OCI-LY7 (cell line): ENCODE measurements at regions not wholly inside any gene's neighbourhood (a gene's known extent, or its start where the extent isn't known, plus 50 kb on each side); places are given as distances from the start of the nearest gene placed in this dataset.

ENCODE experiments used
- BruUV-seq: library from RNA; stranded (reverse); fragments of 400-500 nt; replicated peaks from 2 replicates; lab custom pipeline; 2021; lab: Mats Ljungman, UMichigan
- CTCF ChIA-PET: fragments of 300-600 bp; sonication (Branson Sonifier 250); formaldehyde crosslinking; loops from one replicate; lab custom pipeline; 2022; ENCODE audit warnings: antibody characterized with exemption; ENCODE audit not compliant: unreplicated experiment; lab: Charles Lee
- POLR2A ChIA-PET: fragments of 300-600 bp; sonication (Branson Sonifier 250); formaldehyde crosslinking; loops from one replicate; lab custom pipeline; 2022; ENCODE audit warnings: antibody characterized with exemption; lab: Charles Lee
- DNase-seq: peaks from one replicate; pipeline ENCODE4 v3.0.0-alpha.2; 2015; ENCODE audit warnings: low spot score
- H2AFZ ChIP-seq: fragments of 200-600 bp; sonication (generic), shearing (Covaris generic); 2 replicates; pipeline ENCODE4 v1.6.1; 2014; ENCODE audit warnings: mild to moderate bottlenecking, antibody characterized with exemption, low read length, moderate library complexity
- H3K27ac ChIP-seq: fragments of 200-600 bp; sonication (generic); 2 replicates; pipeline ENCODE4 v1.5.1; 2014; ENCODE audit warnings: mixed run types, low read depth, mild to moderate bottlenecking, moderate library complexity, low read length, inconsistent platforms; ENCODE audit not compliant: poor library complexity, severe bottlenecking
- H3K36me3 ChIP-seq: fragments of 200-600 bp; sonication (generic); 2 replicates; pipeline ENCODE4 v1.6.1; 2014; ENCODE audit warnings: mild to moderate bottlenecking, antibody characterized with exemption, low read length, moderate library complexity, mixed read lengths; ENCODE audit not compliant: insufficient read depth
- H3K4me1 ChIP-seq: fragments of 200-600 bp; sonication (generic); 2 replicates; pipeline ENCODE4 v1.5.1; 2014; ENCODE audit warnings: mild to moderate bottlenecking, low read length; ENCODE audit not compliant: insufficient read depth, poor library complexity, severe bottlenecking
- H3K4me2 ChIP-seq: fragments of 200-600 bp; sonication (generic); 2 replicates; pipeline ENCODE4 v1.6.1; 2014; ENCODE audit warnings: mild to moderate bottlenecking, low read length
- H3K4me3 ChIP-seq: fragments of 200-600 bp; sonication (generic); 2 replicates; pipeline ENCODE4 v1.5.1; 2014; ENCODE audit warnings: mild to moderate bottlenecking, low read depth, low read length; ENCODE audit not compliant: poor library complexity, severe bottlenecking
- H3K79me2 ChIP-seq: fragments of 200-600 bp; sonication (generic); 2 replicates; pipeline ENCODE4 v1.6.1; 2016; ENCODE audit warnings: low read depth, mild to moderate bottlenecking, low read length, moderate library complexity, mixed read lengths; ENCODE audit not compliant: insufficient read depth
- H3K9me2 ChIP-seq: fragments of 200-600 bp; sonication (generic); 2 replicates; pipeline ENCODE4 v1.6.1; 2016; ENCODE audit warnings: mild to moderate bottlenecking, low read length, mixed read lengths; ENCODE audit not compliant: insufficient read depth
- H3K9me3 ChIP-seq: fragments of 200-600 bp; sonication (generic); 2 replicates; pipeline ENCODE4 v1.6.1; 2014; ENCODE audit warnings: mild to moderate bottlenecking, mixed run types, low read length, mixed read lengths
- H4K20me1 ChIP-seq: fragments of 200-600 bp; sonication (generic); 2 replicates; pipeline ENCODE4 v1.6.1; 2014; ENCODE audit warnings: mild to moderate bottlenecking, antibody characterized with exemption, low read length, moderate library complexity, mixed read lengths; ENCODE audit not compliant: insufficient read depth
- EZH2phosphoT487 ChIP-seq: fragments of 200-600 bp; sonication (generic); IDR thresholded peaks from 2 replicates; pipeline ENCODE4 v1.6.1; 2018; ENCODE audit warnings: low read depth, borderline replicate concordance, mild to moderate bottlenecking, mixed run types, antibody characterized with exemption, low read length, moderate library complexity, mixed read lengths
- intact Hi-C: fragments of 100-400 bp; cut with micrococcal nuclease; formaldehyde crosslinking; loops from one replicate; pipeline ENCODE4 v1.10.0; 2022; ENCODE audit not compliant: unreplicated experiment
- TF ChIP-seq, protein P1 (sequence below): fragments of 200-600 bp; sonication (generic); conservative IDR thresholded peaks from 2 replicates; pipeline ENCODE4 v1.5.1; 2014; ENCODE audit warnings: mild to moderate bottlenecking, antibody characterized with exemption, low read length, moderate library complexity, mixed read lengths

DNA sequence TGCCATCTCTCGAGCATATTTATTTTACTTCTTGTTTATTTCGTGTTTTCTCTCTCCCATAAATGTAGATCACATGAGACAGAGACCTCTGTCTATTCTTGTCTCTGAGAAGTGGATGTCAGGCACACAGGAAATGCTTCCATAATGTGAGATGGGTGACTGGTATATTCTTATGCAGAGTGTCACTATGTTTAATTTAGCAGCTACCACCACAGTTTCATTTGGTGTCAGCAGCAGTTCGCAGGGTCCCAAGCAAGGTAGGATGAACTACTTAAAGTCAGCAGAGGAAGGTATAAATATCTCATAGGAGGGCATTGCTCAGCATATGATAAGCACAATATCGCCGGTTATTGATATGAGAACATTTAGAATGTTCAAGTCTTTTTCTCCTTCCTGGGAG lies 180.9 kb upstream of the CNTN1 start:
- no peak overlapping the region for H2AFZ ChIP-seq
- POLR2A ChIA-PET: no interaction called here
- no peak overlapping the region for H3K27ac ChIP-seq
- intact Hi-C loops: no loop called here
- BruUV-seq: no TSS peak
- H3K9me3 ChIP-seq: no peaks in the 10 kb centered on the region
- H3K36me3 ChIP-seq: no peaks in the 10 kb centered on the region
- H3K9me2 ChIP-seq: no peaks in the 10 kb centered on the region
- no peak for DNase-seq
- no peaks in the 10 kb centered on the region for H3K4me1 ChIP-seq
- H3K79me2 ChIP-seq: no peaks in the 10 kb centered on the region
- H4K20me1 ChIP-seq: no peaks in the 10 kb centered on the region
- H3K4me3 ChIP-seq: no peak overlapping the region
- no peak overlapping the region for H3K4me2 ChIP-seq
- CTCF ChIA-PET: no interaction called here
- TF ChIP-seq, protein P1, sequence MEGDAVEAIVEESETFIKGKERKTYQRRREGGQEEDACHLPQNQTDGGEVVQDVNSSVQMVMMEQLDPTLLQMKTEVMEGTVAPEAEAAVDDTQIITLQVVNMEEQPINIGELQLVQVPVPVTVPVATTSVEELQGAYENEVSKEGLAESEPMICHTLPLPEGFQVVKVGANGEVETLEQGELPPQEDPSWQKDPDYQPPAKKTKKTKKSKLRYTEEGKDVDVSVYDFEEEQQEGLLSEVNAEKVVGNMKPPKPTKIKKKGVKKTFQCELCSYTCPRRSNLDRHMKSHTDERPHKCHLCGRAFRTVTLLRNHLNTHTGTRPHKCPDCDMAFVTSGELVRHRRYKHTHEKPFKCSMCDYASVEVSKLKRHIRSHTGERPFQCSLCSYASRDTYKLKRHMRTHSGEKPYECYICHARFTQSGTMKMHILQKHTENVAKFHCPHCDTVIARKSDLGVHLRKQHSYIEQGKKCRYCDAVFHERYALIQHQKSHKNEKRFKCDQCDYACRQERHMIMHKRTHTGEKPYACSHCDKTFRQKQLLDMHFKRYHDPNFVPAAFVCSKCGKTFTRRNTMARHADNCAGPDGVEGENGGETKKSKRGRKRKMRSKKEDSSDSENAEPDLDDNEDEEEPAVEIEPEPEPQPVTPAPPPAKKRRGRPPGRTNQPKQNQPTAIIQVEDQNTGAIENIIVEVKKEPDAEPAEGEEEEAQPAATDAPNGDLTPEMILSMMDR: no peak
- no peak for TF ChIP-seq EZH2phosphoT487

DNA sequence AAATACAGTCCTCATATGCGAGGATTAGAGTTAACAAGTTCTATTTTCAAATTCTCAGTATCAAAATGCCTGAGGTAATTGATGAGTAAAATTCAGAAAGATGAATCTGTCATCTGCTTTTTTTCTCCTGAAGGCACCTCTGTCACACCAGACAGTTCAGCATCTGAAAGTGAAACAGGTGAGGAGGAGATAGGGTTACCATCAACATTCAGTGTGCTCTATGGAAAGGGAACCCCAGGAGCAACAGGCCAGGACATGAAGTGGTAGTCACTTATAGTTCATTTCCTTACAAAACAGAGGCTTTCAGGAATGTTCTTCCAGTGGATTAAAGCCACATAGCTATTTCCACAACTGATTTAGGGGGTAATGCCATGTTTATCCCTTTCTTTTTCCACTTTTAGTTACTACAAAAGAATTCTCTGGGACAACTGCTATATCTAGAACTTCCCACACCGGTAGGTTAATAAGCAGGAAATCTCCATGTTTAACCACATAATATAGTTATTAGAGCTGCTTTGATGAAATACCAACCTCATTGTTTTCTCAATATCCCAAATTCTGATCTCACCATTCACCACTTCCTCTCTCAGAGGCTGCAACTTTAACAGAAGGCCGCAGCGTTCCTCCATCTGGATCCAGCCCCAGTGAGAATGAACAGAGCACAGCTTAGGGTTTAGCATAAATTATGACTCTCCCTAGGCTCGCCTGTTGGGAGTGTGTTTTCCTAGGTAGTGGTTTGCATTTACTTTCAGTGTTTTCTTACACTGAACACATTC lies 177.0 kb upstream of the CNTN1 start:
- no peaks in the 10 kb centered on the region for H3K4me1 ChIP-seq
- TF ChIP-seq, protein P1: no peak
- TF ChIP-seq EZH2phosphoT487: no peak
- H3K4me2 ChIP-seq: no peak overlapping the region
- no peaks in the 10 kb centered on the region for H3K9me3 ChIP-seq
- H2AFZ ChIP-seq: no peak overlapping the region
- H3K36me3 ChIP-seq: no peaks in the 10 kb centered on the region
- no peak for DNase-seq
- POLR2A ChIA-PET: interaction anchor here (0.6 to 1.1 kb wide), 3 partner anchors 11 to 1178 kb away, joined by 3 to 4 read pairs (median 4); no protein-coding TSS in a partner anchor
- BruUV-seq: no TSS peak
- H3K9me2 ChIP-seq: no peaks in the 10 kb centered on the region
- no peak overlapping the region for H3K4me3 ChIP-seq
- no peak overlapping the region for H3K27ac ChIP-seq
- CTCF ChIA-PET: no interaction called here
- H3K79me2 ChIP-seq: no peaks in the 10 kb centered on the region
- no peaks in the 10 kb centered on the region for H4K20me1 ChIP-seq
- intact Hi-C loops: no loop called here

DNA sequence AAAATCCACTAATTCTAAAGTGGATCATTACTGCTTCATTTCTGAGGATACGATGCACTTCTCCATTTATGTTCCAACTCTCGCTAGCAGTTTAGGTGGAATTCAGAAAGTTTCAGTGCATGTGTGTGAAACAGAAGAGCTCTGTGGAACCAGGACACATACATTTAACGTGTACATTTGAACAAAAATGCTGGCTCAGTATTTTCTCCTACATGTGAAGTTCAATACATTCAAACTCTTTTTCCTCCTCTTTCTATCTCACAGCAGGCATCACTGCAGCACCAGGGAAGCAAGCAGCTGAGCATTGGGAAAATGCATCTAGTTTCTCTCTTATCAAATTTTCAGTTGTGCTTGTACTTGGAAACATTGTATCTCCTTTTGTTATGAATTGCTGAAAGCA lies 169.4 kb upstream of the CNTN1 start:
- TF ChIP-seq, protein P1: no peak
- no peak for TF ChIP-seq EZH2phosphoT487
- no peaks in the 10 kb centered on the region for H3K36me3 ChIP-seq
- DNase-seq: no peak
- H2AFZ ChIP-seq: no peak overlapping the region
- ChIA-PET POLR2A (no interaction called here), CTCF (no interaction called here)
- H4K20me1 ChIP-seq: no peaks in the 10 kb centered on the region
- no TSS peak for BruUV-seq
- H3K9me2 ChIP-seq: no peaks in the 10 kb centered on the region
- H3K27ac ChIP-seq: no peak overlapping the region
- no peaks in the 10 kb centered on the region for H3K9me3 ChIP-seq
- H3K4me3 ChIP-seq: no peak overlapping the region
- H3K4me1 ChIP-seq: peaks cover 4% of the 10 kb centered on the region
- no peak overlapping the region for H3K4me2 ChIP-seq
- H3K79me2 ChIP-seq: no peaks in the 10 kb centered on the region
- intact Hi-C loops: no loop called here
